DMS114 treated with DMSO at 0.1 percent for 48 hours (cell line): ENCODE measurements at regions not wholly inside any gene's neighbourhood (a gene's known extent, or its start where the extent isn't known, plus 50 kb on each side); places are given as distances from the start of the nearest gene placed in this dataset.

ENCODE experiments used
- DNase-seq: peaks from one replicate; lab custom pipeline; 2025; ENCODE audit not compliant: unreplicated experiment; lab: John Stamatoyannopoulos, UW

DNA sequence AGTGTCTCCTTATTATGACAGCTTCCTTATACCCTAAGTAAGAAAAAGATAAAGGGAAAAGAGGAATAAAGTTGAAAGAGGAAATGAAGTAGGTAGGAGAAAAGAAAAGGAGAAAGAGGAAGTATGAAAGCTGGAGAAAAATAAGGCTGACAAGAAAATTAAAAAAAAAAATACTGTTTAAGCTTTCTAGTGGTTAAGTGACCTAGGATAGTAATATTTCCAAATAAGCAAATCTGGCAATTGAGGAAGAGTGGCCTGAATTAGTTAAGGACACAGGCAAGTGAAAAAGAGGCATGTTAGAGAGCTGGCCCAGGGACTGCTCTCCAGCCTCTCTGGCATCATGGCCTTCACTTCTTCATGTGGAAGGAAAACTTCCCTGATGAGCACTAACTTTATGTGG lies 76.5 kb upstream of the ADGRF1 start:
- DNase-seq, result no peak

DNA sequence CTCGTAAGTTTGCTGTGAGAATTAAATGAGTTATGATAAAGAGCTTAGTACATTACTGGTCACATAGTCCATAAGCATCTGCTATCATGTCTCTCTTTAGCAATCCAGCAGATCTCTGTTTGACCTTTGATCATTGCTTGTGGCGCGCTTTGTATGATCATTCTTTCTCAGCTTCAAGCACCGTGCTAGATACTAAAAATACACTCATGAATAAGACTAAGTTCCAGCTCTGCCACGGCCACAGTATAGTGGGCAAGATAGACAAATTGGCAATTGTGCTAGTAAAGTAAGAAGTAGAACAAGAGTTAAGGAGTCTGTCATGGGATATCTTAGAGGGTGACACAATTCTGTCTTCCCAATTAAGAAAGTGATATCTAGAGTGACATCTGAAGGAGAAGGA lies 75.2 kb upstream of the ADGRF1 start:
- DNase-seq, result no peak

- no peak for DNase-seq
These were observed 74.5 kb upstream of the ADGRF1 start for GRCh38 chr6:47116606-47117005.

GRCh38 chr6:47116086-47116485 lies 74.0 kb upstream of the ADGRF1 start:
- DNase-seq, result no peak

DNA sequence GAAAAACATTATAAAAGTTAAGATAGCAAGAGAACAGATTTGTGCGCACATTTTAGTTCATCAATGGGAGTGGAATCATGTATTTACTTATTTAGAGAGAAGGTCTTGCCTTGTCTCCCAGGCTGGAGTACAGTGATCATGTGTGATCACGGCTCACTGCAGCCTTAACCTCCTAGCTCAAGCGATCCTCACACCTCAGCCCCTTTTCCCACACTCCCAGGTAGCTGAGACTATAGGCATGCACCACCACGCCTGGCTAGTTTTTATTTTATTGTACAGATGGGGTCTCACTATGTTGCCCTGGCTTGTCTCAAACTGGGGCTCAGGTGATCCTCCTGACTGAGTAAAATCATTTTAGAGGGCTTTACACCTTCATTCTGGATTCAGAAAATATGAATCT lies 72.3 kb upstream of the ADGRF1 start:
- no peak for DNase-seq

- no peak for DNase-seq
These were observed 70.2 kb upstream of the ADGRF1 start for GRCh38 chr6:47112317-47112716.

DNA sequence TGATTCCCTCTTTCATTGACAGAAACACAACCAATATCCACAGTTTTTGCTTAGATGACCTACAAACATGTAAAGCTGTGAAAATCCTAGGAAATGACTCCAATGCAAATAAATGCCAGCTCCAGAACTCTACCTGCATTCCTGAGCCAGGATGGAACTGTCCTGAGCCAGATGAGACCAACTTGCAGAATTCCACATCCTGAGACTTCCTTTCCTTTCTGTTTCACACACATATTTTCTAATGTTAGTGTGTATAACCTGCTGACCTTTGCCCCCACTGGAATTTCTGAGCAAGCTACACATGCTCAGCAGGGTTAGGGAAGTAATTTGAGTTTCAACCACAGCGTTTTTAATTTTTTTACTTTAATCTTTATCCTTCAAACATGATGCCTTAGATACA lies 69.6 kb upstream of the ADGRF1 start:
- no peak for DNase-seq

- no peak for DNase-seq
These were observed 67.1 kb upstream of the ADGRF1 start for GRCh38 chr6:47109281-47109680.

GRCh38 chr6:47106721-47107197 lies 64.6 kb upstream of the ADGRF1 start:
- no peak for DNase-seq

GRCh38 chr6:47106216-47106615 lies 64.1 kb upstream of the ADGRF1 start:
- no peak for DNase-seq

DNA sequence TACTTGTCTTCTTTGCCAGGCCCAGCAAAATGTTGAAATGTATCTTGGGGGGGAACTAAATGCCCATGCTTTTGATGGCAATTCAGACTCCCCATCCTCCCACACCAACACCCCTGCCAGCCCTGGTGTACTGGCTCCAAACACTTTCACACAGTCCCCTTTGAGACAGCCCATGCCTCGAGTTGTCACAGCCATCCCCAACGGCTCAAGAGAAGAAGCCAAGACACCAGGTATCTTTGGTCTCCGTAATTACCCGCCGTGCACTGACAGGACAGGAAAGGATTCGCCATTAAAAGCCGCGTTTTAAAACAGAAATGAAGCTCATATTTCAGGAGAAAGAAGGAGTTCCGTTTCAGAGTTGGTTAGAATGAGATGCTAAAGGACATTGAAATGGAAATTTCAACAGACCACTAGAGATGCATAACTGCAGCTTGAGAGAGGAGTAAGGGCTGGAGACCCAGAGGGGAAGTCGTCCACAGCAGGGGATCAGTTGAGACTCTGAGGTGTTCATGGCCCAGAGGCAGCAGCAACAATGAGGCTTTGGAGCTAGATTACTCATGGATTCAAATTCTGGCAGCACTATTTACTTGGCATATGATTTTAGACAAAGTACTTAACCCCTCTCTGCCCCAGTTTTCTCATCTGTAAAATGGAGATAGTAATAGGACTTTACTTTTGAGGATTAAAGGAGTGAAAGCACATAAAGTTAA lies 63.5 kb upstream of the ADGRF1 start:
- no peak for DNase-seq

DNA sequence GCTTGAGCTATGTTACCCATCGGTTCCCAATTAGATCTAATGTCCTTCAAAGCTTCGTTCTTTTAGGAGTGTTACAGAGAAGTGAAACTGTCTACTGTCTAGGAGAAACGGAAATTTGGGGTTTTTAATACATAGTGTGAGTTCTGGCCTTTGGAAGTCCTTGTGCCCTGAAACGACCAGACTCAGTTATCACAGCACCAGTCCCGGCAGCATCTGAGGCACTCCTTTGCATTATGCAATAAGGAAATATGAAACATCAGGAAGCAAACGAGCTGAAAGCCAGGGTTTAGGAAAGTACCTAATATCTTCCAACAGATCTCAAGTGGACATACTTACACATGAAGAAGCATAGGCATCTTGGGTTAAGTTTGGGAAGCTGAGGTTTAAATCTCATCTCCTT lies 61.8 kb upstream of the ADGRF1 start:
- no peak for DNase-seq

DNA sequence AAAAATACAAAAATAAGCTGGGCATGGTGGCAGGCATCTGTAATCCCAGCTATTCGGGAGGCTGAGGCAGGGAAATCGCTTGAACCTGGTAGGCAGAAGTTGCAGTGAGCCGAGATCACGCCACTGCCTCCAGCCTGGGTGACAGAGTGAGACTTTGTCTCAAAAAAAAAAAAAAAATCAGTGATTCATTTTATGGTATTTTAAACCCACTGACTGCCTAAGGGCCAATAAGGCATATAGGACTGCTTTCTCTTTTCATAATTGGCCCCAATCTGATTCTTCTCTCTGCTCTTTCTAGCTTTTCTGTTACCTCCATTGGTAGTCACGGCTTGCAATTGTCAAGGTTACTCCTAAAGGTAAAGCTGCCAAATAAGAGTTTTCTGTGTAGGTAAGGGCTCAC lies 60.2 kb upstream of the ADGRF1 start:
- no peak for DNase-seq

DNA sequence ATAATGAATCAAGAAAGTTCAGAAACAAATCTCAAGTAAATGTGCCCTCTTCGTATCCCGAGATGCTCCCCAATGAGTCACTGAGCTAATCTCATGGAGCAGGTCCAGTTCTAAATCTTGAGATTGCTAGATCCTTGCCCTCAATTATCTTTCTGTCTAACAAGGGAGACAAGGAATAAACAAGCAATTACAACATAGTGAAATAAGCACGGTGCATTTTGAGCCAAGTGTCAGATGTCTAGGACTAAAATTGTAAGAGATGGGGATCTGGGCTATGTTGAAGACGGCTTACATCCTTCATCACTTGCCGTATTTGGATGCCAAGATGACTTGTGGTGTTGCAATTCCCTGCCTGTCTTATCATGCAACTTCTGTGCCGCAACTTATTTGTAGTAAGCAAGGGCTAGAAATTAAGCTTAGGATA lies 56.5 kb upstream of the ADGRF1 start:
- no peak for DNase-seq

DNA sequence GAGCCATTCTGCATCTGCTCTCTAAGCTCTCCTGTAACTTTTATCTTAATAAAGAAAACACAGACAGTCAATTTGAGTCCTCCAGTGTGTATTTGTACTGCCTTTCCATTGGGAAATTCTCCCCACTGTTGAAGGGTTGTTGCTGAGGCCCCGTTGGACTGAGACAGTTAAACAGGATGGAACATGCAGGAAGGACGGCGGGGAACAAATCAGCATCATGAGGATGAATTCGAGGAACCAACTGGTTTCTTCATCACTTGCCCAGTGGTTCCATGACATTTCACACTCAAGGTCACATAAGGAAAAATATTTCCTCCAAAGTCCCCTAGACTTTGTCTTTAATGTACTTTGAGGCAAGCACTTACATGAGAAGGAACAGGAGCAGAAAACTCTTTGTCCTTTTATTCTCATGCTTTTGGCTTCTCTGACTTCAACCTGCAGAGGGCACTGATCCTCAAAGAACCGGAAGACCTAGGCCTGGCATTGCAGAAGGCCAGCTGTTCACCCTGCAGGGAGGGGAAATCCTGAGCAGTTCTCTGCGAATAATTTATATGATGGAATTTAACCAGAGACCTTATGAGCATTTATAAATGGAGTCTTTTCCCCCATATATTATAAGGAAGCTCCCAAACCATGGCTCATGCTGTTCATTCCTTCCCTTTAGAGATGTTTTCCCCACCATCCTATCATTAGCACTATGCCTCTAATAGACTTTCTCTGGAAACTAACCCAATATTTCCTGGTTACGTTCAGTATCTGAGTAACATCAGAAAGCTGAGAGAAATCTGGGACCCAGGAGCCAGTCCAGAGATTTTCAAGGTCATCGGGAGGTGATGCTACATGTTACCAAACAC lies 55.2 kb upstream of the ADGRF1 start:
- DNase-seq, result peak; percentile 60

DNA sequence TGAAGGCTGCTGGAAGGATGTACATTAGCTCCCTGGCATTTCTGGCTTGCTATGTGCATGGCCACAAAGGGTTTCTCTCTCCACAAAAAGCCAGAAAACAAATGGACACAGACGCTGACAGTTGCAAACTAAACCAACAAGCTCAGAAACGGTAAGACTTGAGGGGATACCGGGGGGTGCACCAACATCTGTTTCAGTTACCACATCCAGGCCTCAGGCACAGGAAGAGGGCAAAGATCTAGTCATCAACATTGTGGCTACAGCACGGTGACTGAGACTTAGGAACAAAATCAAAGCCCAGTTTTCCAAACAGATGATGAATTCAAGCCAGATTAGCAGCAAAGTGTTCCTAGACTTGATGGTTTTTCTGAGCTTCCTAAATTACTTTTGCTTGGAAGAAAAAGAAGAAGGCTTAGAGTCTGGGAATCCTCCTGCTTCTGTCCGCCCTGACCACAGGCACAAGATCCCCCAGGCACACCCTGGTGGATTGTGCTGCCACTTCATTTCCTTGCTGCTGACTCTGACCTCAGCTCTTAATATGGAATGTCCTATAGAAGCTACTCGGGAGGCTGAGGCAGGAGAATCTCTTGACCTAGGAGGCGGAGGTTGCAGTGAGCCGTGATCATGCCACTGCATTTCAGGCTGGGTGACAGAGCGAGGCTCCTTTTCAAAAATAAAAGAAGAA lies 54.2 kb upstream of the ADGRF1 start:
- no peak for DNase-seq

GRCh38 chr6:47094241-47094925 lies 52.3 kb upstream of the ADGRF1 start:
- DNase-seq, result no peak

GRCh38 chr6:47093169-47093568 lies 51.0 kb upstream of the ADGRF1 start:
- no peak for DNase-seq

DNA sequence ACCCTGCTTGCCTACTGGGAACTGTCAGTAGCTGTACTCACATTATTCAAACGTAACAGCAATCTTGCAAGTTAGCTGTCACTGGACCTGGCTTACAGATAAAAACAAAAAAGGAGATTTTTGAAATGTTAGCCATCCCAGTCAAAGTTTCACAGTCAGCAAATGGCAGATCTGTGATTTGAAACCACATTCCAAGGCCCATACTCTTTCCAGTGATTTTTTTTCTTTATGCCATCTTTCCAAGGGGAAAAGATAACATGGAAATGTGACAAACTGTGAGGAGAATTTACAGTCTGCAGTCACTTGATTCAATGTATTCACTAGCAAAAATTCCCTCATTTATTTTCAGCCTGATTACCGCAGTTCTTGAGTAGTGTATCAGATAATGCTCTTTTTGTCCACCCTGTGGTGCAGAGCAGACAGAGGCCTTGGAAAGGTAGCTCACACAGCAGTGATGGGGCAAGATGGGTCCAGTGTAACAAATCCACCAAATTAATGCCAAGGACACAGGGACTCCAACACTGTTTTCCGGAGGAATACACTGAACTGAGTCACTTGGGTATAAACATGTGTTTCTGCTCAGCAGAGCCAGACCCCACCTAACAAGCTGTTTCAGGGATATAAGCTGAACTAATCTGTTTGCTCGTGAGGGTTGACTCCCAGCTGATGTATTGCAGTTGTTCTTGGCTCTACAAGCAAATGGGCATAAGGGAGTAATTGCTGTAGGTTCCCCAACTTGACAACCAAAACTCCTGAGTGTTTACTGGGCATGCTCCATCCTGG lies 49.9 kb upstream of the ADGRF1 start:
- no peak for DNase-seq
